A549 (cell line): ENCODE measurements at regions not wholly inside any gene's neighbourhood (a gene's known extent, or its start where the extent isn't known, plus 50 kb on each side); places are given as distances from the start of the nearest gene placed in this dataset.

ENCODE experiments used
- ATAC-seq, 2 experiments: fragments of 200-7000 bp in 1 of 2; fragments of >200 bp in 1 of 2; cut with Nextera tagmentation in 1 of 2; cut with Tn5 transposase in 1 of 2; 3 replicates each; pipeline versions ENCODE4 v1.8.0 to v1.9.1; 2018 to 2020; ENCODE audit warnings: mild to moderate bottlenecking in 1 of 2, moderate library complexity in 1 of 2
- CTCF ChIA-PET: fragments of 300-600 bp; sonication (Branson Sonifier 250); formaldehyde crosslinking; extraction: SDS; loops from one replicate; lab custom pipeline; 2021; ENCODE audit warnings: antibody characterized with exemption, inconsistent platforms; lab: Yijun Ruan, JAX
- POLR2A ChIA-PET: fragments of 350-600 bp; formaldehyde crosslinking; extraction: SDS; loops from one replicate; lab custom pipeline; 2021; ENCODE audit warnings: antibody characterized with exemption, inconsistent platforms; lab: Yijun Ruan, JAX
- DNase-seq, 2 experiments: peaks; one replicate each; pipeline versions ENCODE4 v3.0.0 to v3.0.0-alpha.2; 2011 to 2016; ENCODE audit warnings: low read depth in 1 of 2, low spot score in 1 of 2
- FAIRE-seq: peaks from 2 replicates; lab custom pipeline; 2011; peaks lifted over from hg19 to GRCh38; lab: Jason Lieb, UNC
- H3K27ac ChIP-seq, 2 experiments: fragments of >200 bp; sonication (Bioruptor Twin); formaldehyde crosslinking; 3 replicates each; pipeline ENCODE4 v1.5.1; 2016 to 2017
- H3K4me1 ChIP-seq: fragments of >200 bp; sonication (Bioruptor Twin); formaldehyde crosslinking; 3 replicates; pipeline ENCODE4 v1.6.1; 2016
- H3K4me2 ChIP-seq: fragments of >200 bp; sonication (Bioruptor Twin); formaldehyde crosslinking; 3 replicates; pipeline ENCODE4 v1.6.1; 2016
- H3K4me3 ChIP-seq: fragments of >200 bp; sonication (Bioruptor Twin); formaldehyde crosslinking; 3 replicates; pipeline ENCODE4 v1.5.1; 2016
- H3K9me3 ChIP-seq: fragments of >200 bp; sonication (Bioruptor Twin); formaldehyde crosslinking; 3 replicates; pipeline ENCODE4 v1.6.1; 2016
- ATOH8 ChIP-seq: fragments of 250-450 bp; sonication (Bioruptor Pico); IDR thresholded peaks from 2 replicates; pipeline ENCODE4 v1.5.0; 2020; ENCODE audit warnings: low read depth, mild to moderate bottlenecking, moderate library complexity
- BCL3 ChIP-seq: fragments of >200 bp; sonication (Bioruptor Twin); formaldehyde crosslinking; IDR thresholded peaks from 3 replicates; pipeline ENCODE4 v1.6.1; 2016
- CBX2 ChIP-seq: fragments of 200-600 bp; sonication (generic); IDR thresholded peaks from 2 replicates; pipeline ENCODE4 v1.6.1; 2016; ENCODE audit warnings: low read depth, mild to moderate bottlenecking, borderline replicate concordance
- CBX8 ChIP-seq: fragments of 200-600 bp; sonication (generic); IDR thresholded peaks from 2 replicates; pipeline ENCODE4 v1.6.1; 2016
- CHD4 ChIP-seq: fragments of 200-600 bp; sonication (generic); IDR thresholded peaks from 2 replicates; pipeline ENCODE4 v1.6.1; 2016; ENCODE audit warnings: antibody characterized with exemption, mild to moderate bottlenecking, borderline replicate concordance
- E2F6 ChIP-seq: IDR thresholded peaks from 2 replicates; pipeline ENCODE4 v1.6.1; 2012; ENCODE audit warnings: low read depth, borderline replicate concordance
- EHF ChIP-seq: fragments of 250-450 bp; sonication (Bioruptor Pico); IDR thresholded peaks from 2 replicates; pipeline ENCODE4 v1.5.0; 2020; ENCODE audit warnings: mild to moderate bottlenecking
- EHMT2 ChIP-seq: fragments of 200-600 bp; sonication (generic); IDR thresholded peaks from 2 replicates; pipeline ENCODE4 v1.6.1; 2016; ENCODE audit warnings: antibody characterized with exemption, low read depth, mild to moderate bottlenecking, moderate library complexity
- ELK1 ChIP-seq: fragments of 150-350 bp; IDR thresholded peaks from 2 replicates; pipeline ENCODE4 v1.6.1; 2014; ENCODE audit warnings: low read depth, mild to moderate bottlenecking, low read length
- ESRRA ChIP-seq: fragments of 150-350 bp; IDR thresholded peaks from 2 replicates; pipeline ENCODE4 v1.6.1; 2014; ENCODE audit warnings: mild to moderate bottlenecking, low read length, borderline replicate concordance
- FOXS1 ChIP-seq: fragments of 250-450 bp; sonication (Bioruptor Pico); IDR thresholded peaks from 2 replicates; pipeline ENCODE4 v1.5.0; 2020; ENCODE audit warnings: mild to moderate bottlenecking, moderate library complexity
- HES2 ChIP-seq: fragments of >200 bp; sonication (Bioruptor Twin); formaldehyde crosslinking; IDR thresholded peaks from 2 replicates; pipeline ENCODE4 v1.6.1; 2016
- HEYL ChIP-seq: fragments of 250-450 bp; sonication (Bioruptor Pico); IDR thresholded peaks from 2 replicates; pipeline ENCODE4 v1.8.0; 2021; ENCODE audit warnings: mild to moderate bottlenecking, moderate library complexity
- HMGXB4 ChIP-seq: fragments of 250-450 bp; sonication (Bioruptor Pico); IDR thresholded peaks from 2 replicates; pipeline ENCODE4 v1.5.0; 2021; ENCODE audit warnings: mild to moderate bottlenecking, moderate library complexity, borderline replicate concordance
- HOXB5 ChIP-seq: fragments of 250-450 bp; sonication (Bioruptor Pico); IDR thresholded peaks from 2 replicates; pipeline ENCODE4 v1.5.0; 2020; ENCODE audit warnings: mild to moderate bottlenecking, moderate library complexity
- KDM5A ChIP-seq: fragments of 200-600 bp; sonication (generic); IDR thresholded peaks from 2 replicates; pipeline ENCODE4 v1.6.1; 2016; ENCODE audit warnings: antibody characterized with exemption, mild to moderate bottlenecking
- MAX ChIP-seq: IDR thresholded peaks from 2 replicates; pipeline ENCODE4 v1.6.1; 2012
- NPAS2 ChIP-seq: fragments of 250-450 bp; sonication (Bioruptor Pico); IDR thresholded peaks from 2 replicates; pipeline ENCODE4 v1.8.0; 2022; ENCODE audit warnings: mild to moderate bottlenecking, moderate library complexity, borderline replicate concordance
- NR3C1 ChIP-seq: fragments of >200 bp; sonication (Bioruptor Twin); formaldehyde crosslinking; IDR thresholded peaks from 3 replicates; pipeline ENCODE4 v1.6.1; 2017
- POLR2A ChIP-seq: IDR thresholded peaks from 2 replicates; pipeline ENCODE4 v1.6.1; 2012; ENCODE audit warnings: mild to moderate bottlenecking, low read length
- RARB ChIP-seq: fragments of 250-450 bp; sonication (Bioruptor Pico); IDR thresholded peaks from 2 replicates; pipeline ENCODE4 v1.8.0; 2021; ENCODE audit warnings: mild to moderate bottlenecking, moderate library complexity
- REST ChIP-seq: fragments of 200-600 bp; sonication (generic); IDR thresholded peaks from 2 replicates; pipeline ENCODE4 v1.6.1; 2016; ENCODE audit warnings: antibody characterized with exemption, mild to moderate bottlenecking, moderate library complexity
- RFX5 ChIP-seq: fragments of 450-650 bp; IDR thresholded peaks from 2 replicates; pipeline ENCODE4 v1.7.1; 2014; ENCODE audit warnings: antibody characterized with exemption, mild to moderate bottlenecking, moderate library complexity
- RNF2 ChIP-seq: fragments of 200-600 bp; sonication (generic); IDR thresholded peaks from 2 replicates; pipeline ENCODE4 v1.6.1; 2016; ENCODE audit warnings: low read depth, mild to moderate bottlenecking, antibody characterized with exemption, moderate library complexity, borderline replicate concordance
- SMC3 ChIP-seq: fragments of >200 bp; sonication (Bioruptor Twin); formaldehyde crosslinking; IDR thresholded peaks from 3 replicates; pipeline ENCODE4 v1.6.1; 2018; ENCODE audit warnings: inconsistent platforms
- TP53 ChIP-seq: fragments of 250-450 bp; sonication (Bioruptor Pico); IDR thresholded peaks from 2 replicates; pipeline ENCODE4 v1.5.0; 2021; ENCODE audit warnings: mild to moderate bottlenecking, moderate library complexity
- ZNF302 ChIP-seq: fragments of 250-450 bp; sonication (Bioruptor Pico); IDR thresholded peaks from 2 replicates; pipeline ENCODE4 v1.9.0; 2021; ENCODE audit warnings: inconsistent platforms, mild to moderate bottlenecking, moderate library complexity
- WGBS: methylation state at CpG from one replicate; pipeline ENCODE4 v1.1.6; 2017; ENCODE audit errors: missing lambda C conversion rate; 5-methylcytosine and 5-hydroxymethylcytosine counted together

- H3K4me3 ChIP-seq = no peak overlapping the region
- no peak for FAIRE-seq
- no peak overlapping the region for H3K27ac ChIP-seq
- ChIA-PET POLR2A (no interaction called here), CTCF (interaction anchor here (0.9 kb wide), 1 partner anchor 87 kb away, joined by 4 read pairs; no protein-coding TSS in a partner anchor)
- no peak overlapping the region for H3K4me2 ChIP-seq
- H3K9me3 ChIP-seq = peaks cover 6% of the 10 kb centered on the region; the same call in 1 of the 3 replicates
- ATAC-seq = no peak
- no peak for DNase-seq
- WGBS = 82% methylated on average over 1 of the region's 1 CpG
- no peak for TF ChIP-seq BCL3
- no peak for TF ChIP-seq HEYL
- no peak for TF ChIP-seq POLR2A
- no peak for TF ChIP-seq RARB (CRISPR knock-in tag)
- TF ChIP-seq EHMT2 = no peak
- TF ChIP-seq HMGXB4 (CRISPR knock-in tag) = no peak
- TF ChIP-seq CBX2 = no peak
- no peak for TF ChIP-seq HES2
- no peak for TF ChIP-seq CBX8
- TF ChIP-seq MAX = no peak
- no peak for TF ChIP-seq E2F6
- TF ChIP-seq SMC3 = no peak
- no peak for TF ChIP-seq HOXB5
- no peak for TF ChIP-seq RNF2
- no peak for TF ChIP-seq RFX5
- TF ChIP-seq NR3C1 = no peak
- no peak for TF ChIP-seq CHD4
- no peak for TF ChIP-seq FOXS1 (CRISPR knock-in tag)
- peaks cover 25% of the 10 kb centered on the region for H3K4me1 ChIP-seq
Observed at GRCh38 chr4:123652476-123652875, 255.9 kb downstream of the SPRY1 start.

GRCh38 chr4:123653236-123653635 is 256.6 kb downstream of the SPRY1 start:
- WGBS = 100% methylated on average over 2 of the region's 2 CpGs
- DNase-seq = no peak
- H3K4me2 ChIP-seq = no peak overlapping the region
- POLR2A ChIA-PET = no interaction called here
- no peak overlapping the region for H3K27ac ChIP-seq
- H3K4me1 ChIP-seq = peaks cover 25% of the 10 kb centered on the region
- no peak overlapping the region for H3K4me3 ChIP-seq
- ATAC-seq = no peak
- H3K9me3 ChIP-seq = peaks cover 6% of the 10 kb centered on the region; the same call in 1 of the 3 replicates
- CTCF ChIA-PET = interaction anchor here (0.7 to 0.9 kb wide), 2 partner anchors 88 to 138 kb away, joined by 3 to 4 read pairs; no protein-coding TSS in a partner anchor
- FAIRE-seq = no peak
- TF ChIP-seq ESRRA (no peak), CBX2 (no peak), NPAS2 (CRISPR knock-in tag) (no peak), TP53 (CRISPR knock-in tag) (no peak), ZNF302 (no peak), EHMT2 (no peak), ATOH8 (CRISPR knock-in tag) (no peak), EHF (CRISPR knock-in tag) (no peak), ELK1 (no peak), FOXS1 (CRISPR knock-in tag) (no peak), KDM5A (no peak), REST (no peak)
